GM21423 (cell line): ENCODE measurements at regions not wholly inside any gene's neighbourhood (a gene's known extent, or its start where the extent isn't known, plus 50 kb on each side); places are given as distances from the start of the nearest gene placed in this dataset.

Experiments
- ATAC-seq: cut with Tn5 transposase; IDR thresholded peaks from one replicate; pipeline ENCODE4 v1.9.1; 2021; ENCODE audit warnings: mild to moderate bottlenecking, moderate library complexity; ENCODE audit not compliant: unreplicated experiment

- ATAC-seq: peak; percentile 73
Measured at GRCh38 chr2:75287624-75288316, 88.5 kb upstream of the TACR1 start.

- ATAC-seq: no peak
Measured at GRCh38 chr2:75284345-75284744, 85.0 kb upstream of the TACR1 start.

- no peak for ATAC-seq
Measured at GRCh38 chr2:75278821-75279379, 79.6 kb upstream of the TACR1 start.

- ATAC-seq: no peak
Measured at GRCh38 chr2:75278314-75278713, 79.0 kb upstream of the TACR1 start.

GRCh38 chr2:75277111-75277510, 77.8 kb upstream of the TACR1 start:
- ATAC-seq: no peak

GRCh38 chr2:75276093-75277029, 77.0 kb upstream of the TACR1 start:
- no peak for ATAC-seq

GRCh38 chr2:75274936-75275335, 75.6 kb upstream of the TACR1 start:
- no peak for ATAC-seq

GRCh38 chr2:75268112-75268511, 68.8 kb upstream of the TACR1 start:
- ATAC-seq: no peak

GRCh38 chr2:75261923-75262322, 62.6 kb upstream of the TACR1 start:
- ATAC-seq: no peak

GRCh38 chr2:75260946-75261345, 61.6 kb upstream of the TACR1 start:
- ATAC-seq: no peak

GRCh38 chr2:75258620-75259019, 59.3 kb upstream of the TACR1 start:
- no peak for ATAC-seq

- no peak for ATAC-seq
Measured at GRCh38 chr2:75256485-75256884, 57.2 kb upstream of the TACR1 start.

- ATAC-seq: no peak
Measured at GRCh38 chr2:75253526-75253925, 54.2 kb upstream of the TACR1 start.

- ATAC-seq: no peak
Measured at GRCh38 chr2:75251896-75252295, 52.6 kb upstream of the TACR1 start.
